ENCODE measurements at regions not wholly inside any gene's neighbourhood (a gene's known extent, or its start where the extent isn't known, plus 50 kb on each side); places are given as distances from the start of the nearest gene placed in this dataset.

DNA sequence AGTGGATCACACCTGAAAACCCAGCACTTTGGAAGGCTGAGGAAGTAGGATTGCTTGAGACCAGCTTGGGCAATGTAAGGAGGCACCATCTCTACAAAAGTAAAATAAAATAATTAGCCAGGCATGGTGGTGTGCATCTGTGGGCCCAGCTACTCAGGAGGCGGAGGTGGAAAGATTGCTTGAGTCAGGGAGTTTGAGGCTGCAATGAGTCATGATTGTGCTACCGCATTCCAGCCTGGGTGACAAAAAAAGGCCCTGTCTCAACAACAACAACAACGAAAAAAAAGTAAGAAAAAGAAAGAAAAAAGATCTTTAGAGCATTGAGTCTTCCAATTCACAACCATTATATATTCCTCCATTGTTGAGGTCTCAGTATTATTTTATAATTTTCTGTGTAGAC is 192.4 kb upstream of the DPH6 start:
- in situ Hi-C loops (cut with HindIII; ENCODE audit: extremely low pct_ligation_motif_present, low pct_unique_long_range_greater_than_20kb) (no loop called here), intact Hi-C loops (cut with micrococcal nuclease; ENCODE audit: unreplicated experiment) (no loop called here)
- Histone ChIP-seq H3K27ac (ENCODE audit: extremely low read length, insufficient read depth, low read length) (no peak overlapping the region), H3K4me1 (ENCODE audit: insufficient read depth, low read length) (peaks cover 8% of the 10 kb centered on the region), H3K4me3 (replicated peaks in 1 of 3; ENCODE audit: insufficient read depth in 1 of 3, low read depth in 2 of 3, low read length in 3 of 3) (no peak overlapping the region), H3K36me3 (replicated peaks in 1 of 2; ENCODE audit: control insufficient read depth in 1 of 2, insufficient read depth in 2 of 2, low read length in 2 of 2) (no peaks in the 10 kb centered on the region), H2AFZ (ENCODE audit: low read length) (no peak overlapping the region), H3K27me3 (ENCODE audit: control insufficient read depth in 1 of 2, insufficient read depth in 2 of 2, low read length in 2 of 2) (no peaks in the 10 kb centered on the region), H4K20me1 (ENCODE audit: insufficient read depth, low read length) (no peaks in the 10 kb centered on the region), H3K9me3 (ENCODE audit: low read length) (no peaks in the 10 kb centered on the region), H3K4me2 (ENCODE audit: low read depth, low read length) (no peak overlapping the region), H3K79me2 (ENCODE audit: insufficient read depth, low read length) (no peaks in the 10 kb centered on the region), H3K9ac (ENCODE audit: insufficient read depth, low read depth, low read length) (no peak overlapping the region)
- POLR2A ChIA-PET: no interaction called here
- no peak for DNase-seq (ENCODE audit: low spot score)
- 18% methylated on average over 3 of the region's 3 CpGs for WGBS (ENCODE audit: low lambda C conversion rate)
- TF ChIP-seq, protein P1, sequence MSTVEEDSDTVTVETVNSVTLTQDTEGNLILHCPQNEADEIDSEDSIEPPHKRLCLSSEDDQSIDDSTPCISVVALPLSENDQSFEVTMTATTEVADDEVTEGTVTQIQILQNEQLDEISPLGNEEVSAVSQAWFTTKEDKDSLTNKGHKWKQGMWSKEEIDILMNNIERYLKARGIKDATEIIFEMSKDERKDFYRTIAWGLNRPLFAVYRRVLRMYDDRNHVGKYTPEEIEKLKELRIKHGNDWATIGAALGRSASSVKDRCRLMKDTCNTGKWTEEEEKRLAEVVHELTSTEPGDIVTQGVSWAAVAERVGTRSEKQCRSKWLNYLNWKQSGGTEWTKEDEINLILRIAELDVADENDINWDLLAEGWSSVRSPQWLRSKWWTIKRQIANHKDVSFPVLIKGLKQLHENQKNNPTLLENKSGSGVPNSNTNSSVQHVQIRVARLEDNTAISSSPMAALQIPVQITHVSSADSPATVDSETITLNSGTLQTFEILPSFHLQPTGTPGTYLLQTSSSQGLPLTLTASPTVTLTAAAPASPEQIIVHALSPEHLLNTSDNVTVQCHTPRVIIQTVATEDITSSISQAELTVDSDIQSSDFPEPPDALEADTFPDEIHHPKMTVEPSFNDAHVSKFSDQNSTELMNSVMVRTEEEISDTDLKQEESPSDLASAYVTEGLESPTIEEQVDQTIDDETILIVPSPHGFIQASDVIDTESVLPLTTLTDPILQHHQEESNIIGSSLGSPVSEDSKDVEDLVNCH (CRISPR knock-in tag; IDR thresholded peaks at IDR 0.05): no peak
- TF ChIP-seq ZNF296 (CRISPR knock-in tag; conservative IDR thresholded peaks at IDR 0.05): no peak
- no TSS peak for BruUV-seq (replicated peaks)
- FAIRE-seq: no peak
- CTCF ChIA-PET (ENCODE audit: low intra/inter-chr PET ratio, low total read pairs): no interaction called here
- ATAC-seq: no peak

- ATAC-seq (no peak), FAIRE-seq (no peak), DNase-seq (ENCODE audit: low spot score) (no peak)
- no peak overlapping the region for H3K4me2 ChIP-seq (ENCODE audit: low read depth, low read length)
- H3K9me3 ChIP-seq (ENCODE audit: low read length): no peaks in the 10 kb centered on the region
- no peaks in the 10 kb centered on the region for H4K20me1 ChIP-seq (ENCODE audit: insufficient read depth, low read length)
- BruUV-seq (replicated peaks): no TSS peak
- no peak for TF ChIP-seq NFKBIZ (CRISPR knock-in tag; IDR thresholded peaks at IDR 0.05)
- TF ChIP-seq ZNF816 (CRISPR knock-in tag; IDR thresholded peaks at IDR 0.05; ENCODE audit: borderline replicate concordance): no peak
- TF ChIP-seq JDP2 (CRISPR knock-in tag; IDR thresholded peaks at IDR 0.05; ENCODE audit: borderline replicate concordance): no peak
- no peak for TF ChIP-seq ZSCAN29 (CRISPR knock-in tag; conservative IDR thresholded peaks at IDR 0.05)
- TF ChIP-seq ZNF629 (CRISPR knock-in tag; conservative IDR thresholded peaks at IDR 0.05): no peak
- no peak for TF ChIP-seq TBX3 (IDR thresholded peaks at IDR 0.05; ENCODE audit: borderline replicate concordance)
- no peak for TF ChIP-seq SRY (CRISPR knock-in tag; IDR thresholded peaks at IDR 0.05)
- TF ChIP-seq DNMT1 (CRISPR knock-in tag; IDR thresholded peaks at IDR 0.05): no peak
- TF ChIP-seq DR1 (CRISPR knock-in tag; IDR thresholded peaks at IDR 0.05): no peak
- TF ChIP-seq ZNF678 (CRISPR knock-in tag; IDR thresholded peaks at IDR 0.05): no peak
- TF ChIP-seq PLRG1 (conservative IDR thresholded peaks at IDR 0.05): no peak
- no peak for TF ChIP-seq ATF1 (CRISPR knock-in tag; IDR thresholded peaks at IDR 0.05)
- no peak for TF ChIP-seq MYNN (CRISPR knock-in tag; IDR thresholded peaks at IDR 0.05; ENCODE audit: low read depth)
- TF ChIP-seq SIN3A (IDR thresholded peaks at IDR 0.05; ENCODE audit: borderline replicate concordance, low read depth, low read length): no peak
- TF ChIP-seq, protein P2, sequence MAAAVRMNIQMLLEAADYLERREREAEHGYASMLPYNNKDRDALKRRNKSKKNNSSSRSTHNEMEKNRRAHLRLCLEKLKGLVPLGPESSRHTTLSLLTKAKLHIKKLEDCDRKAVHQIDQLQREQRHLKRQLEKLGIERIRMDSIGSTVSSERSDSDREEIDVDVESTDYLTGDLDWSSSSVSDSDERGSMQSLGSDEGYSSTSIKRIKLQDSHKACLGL (CRISPR knock-in tag; IDR thresholded peaks at IDR 0.05): no peak
- TF ChIP-seq ZNF232 (CRISPR knock-in tag; IDR thresholded peaks at IDR 0.05; ENCODE audit: borderline replicate concordance): no peak
- no peak for TF ChIP-seq THAP11 (CRISPR knock-in tag; IDR thresholded peaks at IDR 0.05)
- no peak overlapping the region for H3K27ac ChIP-seq (ENCODE audit: extremely low read length, insufficient read depth, low read length)
- no peak overlapping the region for H3K9ac ChIP-seq (ENCODE audit: insufficient read depth, low read depth, low read length)
- POLR2A ChIA-PET: no interaction called here
- H3K36me3 ChIP-seq (replicated peaks in 1 of 2; ENCODE audit: control insufficient read depth in 1 of 2, insufficient read depth in 2 of 2, low read length in 2 of 2): no peaks in the 10 kb centered on the region
- intact Hi-C loops (cut with micrococcal nuclease; ENCODE audit: unreplicated experiment) (no loop called here), in situ Hi-C loops (cut with HindIII; ENCODE audit: extremely low pct_ligation_motif_present, low pct_unique_long_range_greater_than_20kb) (no loop called here)
- CTCF ChIA-PET (ENCODE audit: low intra/inter-chr PET ratio, low total read pairs): no interaction called here
- H3K27me3 ChIP-seq (ENCODE audit: control insufficient read depth in 1 of 2, insufficient read depth in 2 of 2, low read length in 2 of 2): no peaks in the 10 kb centered on the region
- no peaks in the 10 kb centered on the region for H3K79me2 ChIP-seq (ENCODE audit: insufficient read depth, low read length)
- H3K4me1 ChIP-seq (ENCODE audit: insufficient read depth, low read length): no peaks in the 10 kb centered on the region
- H3K4me3 ChIP-seq (replicated peaks in 1 of 3; ENCODE audit: insufficient read depth in 1 of 3, low read depth in 2 of 3, low read length in 3 of 3): no peak overlapping the region
- no peak overlapping the region for H2AFZ ChIP-seq (ENCODE audit: low read length)
Measured at GRCh38 chr15:35740761-35741160, 194.8 kb upstream of the DPH6 start.

All from HepG2 (cell line).